Right atrium auricular region (tissue), 2 donors: ENCODE measurements at regions not wholly inside any gene's neighbourhood (a gene's known extent, or its start where the extent isn't known, plus 50 kb on each side); places are given as distances from the start of the nearest gene placed in this dataset.

Experiments
- DNase-seq: peaks from one replicate; pipeline ENCODE4 v3.0.0-alpha.2; 2019; ENCODE audit warnings: low spot score
- H3K27ac ChIP-seq, 2 donors: fragments of 200-600 bp; sonication (generic); 1 replicate in 1 of 2; 2 replicates in 1 of 2; pipeline ENCODE4 v1.5.1; 2016 to 2019
- H3K27me3 ChIP-seq, 2 donors: fragments of 200-600 bp; sonication (generic); one replicate each; pipeline versions ENCODE4 v1.5.1 to v1.6.0; 2017 to 2019
- H3K36me3 ChIP-seq: fragments of 200-600 bp; sonication (generic); one replicate; pipeline ENCODE4 v1.5.1; 2016
- H3K4me1 ChIP-seq, 2 donors: fragments of 200-600 bp; sonication (generic); one replicate each; pipeline versions ENCODE4 v1.5.1 to v1.6.0; 2017 to 2019
- H3K4me3 ChIP-seq, 2 donors: fragments of 200-600 bp; sonication (generic); 1 replicate in 1 of 2; 2 replicates in 1 of 2; pipeline ENCODE4 v1.5.1; 2017 to 2019; ENCODE audit warnings: mild to moderate bottlenecking in 1 of 2, moderate library complexity in 1 of 2
- H3K9me3 ChIP-seq, 2 donors: fragments of 200-600 bp; sonication (generic); one replicate each; pipeline ENCODE4 v1.5.1; 2019
- TF ChIP-seq, protein P1 (sequence below), 2 donors: fragments of 200-600 bp; sonication (generic); IDR thresholded peaks; one replicate each; pipeline ENCODE4 v1.5.1; 2019; ENCODE audit warnings: antibody characterized with exemption in 2 of 2

DNA sequence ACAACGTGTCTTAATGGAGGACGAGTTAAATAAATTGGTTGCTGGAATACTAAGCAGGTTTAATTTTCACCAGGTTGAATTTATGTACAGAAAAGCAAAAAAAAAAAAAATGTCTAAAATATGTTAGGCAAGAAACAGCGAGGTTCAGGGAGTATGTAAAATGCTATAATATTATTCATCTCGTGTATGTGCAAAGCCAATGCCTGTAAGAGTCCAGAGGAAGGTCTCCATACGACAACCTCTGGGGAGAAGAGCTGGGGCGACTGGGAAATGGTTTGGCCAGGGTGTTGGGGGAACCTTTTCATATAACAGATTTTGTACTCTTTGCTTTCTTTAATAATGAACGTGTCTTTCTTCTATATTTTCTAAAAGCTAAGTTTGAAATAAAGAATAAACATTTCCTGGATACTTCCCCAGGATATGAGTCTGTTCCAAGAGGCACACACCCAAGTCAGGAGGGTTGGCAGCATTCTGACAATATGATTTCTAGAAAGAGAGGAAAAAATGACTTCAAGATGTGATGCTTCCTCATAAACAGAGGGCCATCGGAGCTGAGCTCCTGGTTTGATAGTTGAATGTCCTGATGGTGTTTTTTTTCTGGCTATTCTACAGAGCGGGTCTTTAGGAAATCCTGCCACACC is 208.6 kb upstream of the MGMT start:
- no peaks in the 10 kb centered on the region for H3K27me3 ChIP-seq
- H3K36me3 ChIP-seq: no peaks in the 10 kb centered on the region
- peak overlapping the region; percentile 7 to 50 for H3K27ac ChIP-seq
- no peak overlapping the region for H3K4me3 ChIP-seq
- TF ChIP-seq, protein P1, sequence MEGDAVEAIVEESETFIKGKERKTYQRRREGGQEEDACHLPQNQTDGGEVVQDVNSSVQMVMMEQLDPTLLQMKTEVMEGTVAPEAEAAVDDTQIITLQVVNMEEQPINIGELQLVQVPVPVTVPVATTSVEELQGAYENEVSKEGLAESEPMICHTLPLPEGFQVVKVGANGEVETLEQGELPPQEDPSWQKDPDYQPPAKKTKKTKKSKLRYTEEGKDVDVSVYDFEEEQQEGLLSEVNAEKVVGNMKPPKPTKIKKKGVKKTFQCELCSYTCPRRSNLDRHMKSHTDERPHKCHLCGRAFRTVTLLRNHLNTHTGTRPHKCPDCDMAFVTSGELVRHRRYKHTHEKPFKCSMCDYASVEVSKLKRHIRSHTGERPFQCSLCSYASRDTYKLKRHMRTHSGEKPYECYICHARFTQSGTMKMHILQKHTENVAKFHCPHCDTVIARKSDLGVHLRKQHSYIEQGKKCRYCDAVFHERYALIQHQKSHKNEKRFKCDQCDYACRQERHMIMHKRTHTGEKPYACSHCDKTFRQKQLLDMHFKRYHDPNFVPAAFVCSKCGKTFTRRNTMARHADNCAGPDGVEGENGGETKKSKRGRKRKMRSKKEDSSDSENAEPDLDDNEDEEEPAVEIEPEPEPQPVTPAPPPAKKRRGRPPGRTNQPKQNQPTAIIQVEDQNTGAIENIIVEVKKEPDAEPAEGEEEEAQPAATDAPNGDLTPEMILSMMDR (IDR thresholded peaks at IDR 0.05): no peak
- DNase-seq: no peak
- H3K4me1 ChIP-seq: peaks cover 0 to 5% of the 10 kb centered on the region in 2 donors
- no peaks in the 10 kb centered on the region for H3K9me3 ChIP-seq

DNA sequence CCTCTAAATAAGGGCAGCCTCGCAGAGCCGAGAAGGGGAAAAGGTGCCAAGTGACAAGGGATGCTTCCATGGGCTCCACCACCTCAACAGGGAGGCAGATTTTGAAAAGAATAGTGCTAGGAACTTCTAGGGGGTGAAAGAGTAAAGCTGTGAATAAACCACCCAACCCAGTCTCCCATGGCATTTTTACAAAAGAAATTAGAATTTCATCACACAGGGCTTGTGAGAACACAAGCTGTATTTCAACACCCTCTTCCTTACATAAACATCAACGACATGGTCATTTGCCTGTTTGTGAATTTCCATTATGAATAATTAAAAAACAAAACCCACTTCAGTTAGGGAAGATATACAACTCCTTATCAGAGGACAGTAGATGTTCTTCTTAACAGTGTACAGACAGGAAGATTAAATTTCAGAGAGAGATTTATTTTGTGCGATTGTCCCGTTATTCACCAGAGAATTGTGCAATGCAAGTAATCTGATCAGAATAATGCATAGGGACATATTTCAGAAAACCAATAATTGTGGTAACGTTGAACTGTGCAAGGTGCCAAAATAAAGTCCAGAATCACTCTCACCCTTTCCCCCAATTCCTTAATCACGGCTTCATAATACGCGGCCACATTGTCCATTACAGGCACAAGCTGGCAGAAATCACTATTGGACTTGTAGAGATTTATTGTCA is 207.8 kb upstream of the MGMT start:
- Histone ChIP-seq H3K36me3 (no peaks in the 10 kb centered on the region), H3K27me3 (no peaks in the 10 kb centered on the region), H3K4me1 (peaks cover 0 to 5% of the 10 kb centered on the region in 2 donors), H3K9me3 (no peaks in the 10 kb centered on the region), H3K27ac (peak overlapping the region; percentile 7 to 50), H3K4me3 (no peak overlapping the region)
- no peak for DNase-seq
- TF ChIP-seq, protein P1 (IDR thresholded peaks at IDR 0.05): no peak

DNA sequence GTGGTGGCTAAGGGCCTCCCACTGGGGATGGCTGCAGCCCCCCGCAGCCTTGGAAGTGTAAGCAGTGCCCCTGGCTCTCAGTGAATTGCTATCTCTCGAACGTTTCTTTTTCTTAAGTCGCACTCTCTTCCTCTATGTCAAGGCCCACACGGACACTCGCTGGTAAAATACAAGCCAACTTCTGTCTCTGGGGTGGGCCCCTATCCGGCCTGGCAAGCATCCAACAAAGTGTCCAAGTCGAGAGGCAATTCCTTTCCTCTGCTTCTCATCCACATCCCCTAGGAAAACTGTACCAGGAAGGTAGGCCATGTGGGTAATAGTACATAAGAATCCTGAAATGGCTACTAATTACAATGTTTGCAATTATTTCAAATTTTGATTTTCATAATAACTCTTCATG is 194.9 kb upstream of the MGMT start:
- H3K27ac ChIP-seq: no peak overlapping the region
- TF ChIP-seq, protein P1 (IDR thresholded peaks at IDR 0.05): no peak
- peaks cover 0 to 4% of the 10 kb centered on the region in 2 donors for H3K4me1 ChIP-seq
- H3K4me3 ChIP-seq: no peak overlapping the region
- no peak for DNase-seq
- H3K36me3 ChIP-seq: no peaks in the 10 kb centered on the region
- no peaks in the 10 kb centered on the region for H3K9me3 ChIP-seq
- H3K27me3 ChIP-seq: no peaks in the 10 kb centered on the region

DNA sequence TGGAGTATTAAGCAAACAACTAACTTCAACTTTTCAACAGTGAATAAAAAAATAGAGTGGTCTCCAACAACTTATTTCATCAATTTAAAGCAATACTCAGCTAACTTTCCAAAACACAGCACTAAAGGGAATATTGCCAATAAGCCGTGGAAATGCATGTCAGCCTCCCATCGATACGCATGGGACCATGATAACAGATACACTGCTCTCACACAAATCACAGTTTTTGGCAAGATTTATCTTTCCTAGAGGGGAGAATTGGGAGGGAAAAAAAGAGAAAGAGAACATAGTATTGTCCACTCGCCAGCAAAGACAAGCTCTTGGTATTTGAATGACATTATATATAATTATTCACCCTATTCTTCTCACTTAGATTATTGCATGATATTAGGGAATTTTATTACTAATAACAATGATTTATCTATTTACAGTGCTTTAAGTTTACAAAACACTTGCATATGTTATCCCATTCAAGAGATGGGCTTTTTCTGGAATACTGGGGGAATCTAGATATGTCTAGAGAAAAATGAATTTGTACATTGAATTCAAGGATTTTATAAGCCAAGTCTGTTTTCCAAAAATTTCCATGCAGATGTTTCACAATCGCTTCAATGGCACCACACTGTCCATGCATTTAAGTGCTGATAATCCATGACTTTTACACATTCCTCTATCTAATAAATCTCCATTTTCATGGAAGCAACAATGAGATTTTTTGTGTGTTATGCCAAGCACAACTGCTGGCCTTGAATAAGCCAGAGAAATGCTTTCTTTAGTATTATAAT is 194.0 kb upstream of the MGMT start:
- DNase-seq: no peak
- Histone ChIP-seq H3K27me3 (no peaks in the 10 kb centered on the region), H3K36me3 (no peaks in the 10 kb centered on the region), H3K4me3 (no peak overlapping the region), H3K4me1 (peaks cover 0 to 4% of the 10 kb centered on the region in 2 donors), H3K27ac (no peak overlapping the region), H3K9me3 (no peaks in the 10 kb centered on the region)
- TF ChIP-seq, protein P1 (IDR thresholded peaks at IDR 0.05): no peak

DNA sequence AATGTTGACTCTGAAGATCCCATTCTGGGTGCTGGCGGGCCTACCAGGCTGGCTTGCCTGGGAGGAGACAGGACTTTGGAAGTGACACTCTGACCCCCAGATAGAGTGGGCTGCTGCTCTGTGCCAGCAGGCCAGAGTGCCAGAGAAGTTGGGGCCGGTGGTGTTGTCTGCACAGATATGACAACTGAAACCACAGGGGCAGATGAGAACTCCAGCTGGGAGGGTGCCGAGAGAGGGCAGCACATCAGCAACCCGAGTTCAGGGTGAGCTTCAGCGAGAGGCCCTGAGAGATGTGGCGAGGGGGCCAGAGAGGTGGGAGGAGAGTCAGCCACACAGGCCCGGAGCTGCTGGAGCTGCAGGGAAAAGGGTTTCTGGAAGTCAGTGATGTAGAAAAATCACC is 193.2 kb upstream of the MGMT start:
- TF ChIP-seq, protein P1 (IDR thresholded peaks at IDR 0.05): no peak
- no peak for DNase-seq

More for the DNA sequence above, 193.2 kb upstream of the MGMT start:
- Histone ChIP-seq H3K9me3 (no peaks in the 10 kb centered on the region), H3K27me3 (no peaks in the 10 kb centered on the region), H3K36me3 (no peaks in the 10 kb centered on the region), H3K4me3 (no peak overlapping the region), H3K4me1 (peaks cover 0 to 4% of the 10 kb centered on the region in 2 donors), H3K27ac (no peak overlapping the region)
